ENCODE measurements at regions not wholly inside any gene's neighbourhood (a gene's known extent, or its start where the extent isn't known, plus 50 kb on each side); places are given as distances from the start of the nearest gene placed in this dataset.

- Histone ChIP-seq H3K4me1 (ENCODE audit: control insufficient read depth in 1 of 2, insufficient read depth in 2 of 2, low read length in 2 of 2) (no peaks in the 10 kb centered on the region), H3K79me1 (ENCODE audit: low read length) (no peaks in the 10 kb centered on the region), H3K14ac (ENCODE audit: low read length) (no peak overlapping the region), H3K9ac (ENCODE audit: low read length) (no peak overlapping the region), H3K23ac (ENCODE audit: low read length) (no peak overlapping the region), H3K4me2 (ENCODE audit: low read length) (no peak overlapping the region), H2BK5ac (ENCODE audit: low read depth, low read length, poor library complexity) (no peak overlapping the region), H3K9me3 (ENCODE audit: insufficient read depth, low read depth, low read length) (no peaks in the 10 kb centered on the region), H3K4ac (ENCODE audit: low read depth, low read length) (no peak overlapping the region), H3K18ac (ENCODE audit: low read length) (no peak overlapping the region), H2AFZ (ENCODE audit: insufficient read depth, low read length, poor library complexity) (no peak overlapping the region), H2BK12ac (ENCODE audit: low read length) (no peak overlapping the region), H4K12ac (ENCODE audit: low read depth, low read length) (no peak overlapping the region), H3K36me3 (ENCODE audit: control insufficient read depth in 1 of 2, insufficient read depth in 2 of 2, low read length in 2 of 2) (no peaks in the 10 kb centered on the region), H3K27ac (ENCODE audit: low read depth, low read length) (no peak overlapping the region), H3K4me3 (ENCODE audit: low read depth, low read length) (no peak overlapping the region), H2AK5ac (ENCODE audit: low read length) (no peak overlapping the region), H3K27me3 (ENCODE audit: insufficient read depth, low read length) (no peaks in the 10 kb centered on the region), H3K79me2 (ENCODE audit: control insufficient read depth, insufficient read depth, low read length, poor library complexity) (no peaks in the 10 kb centered on the region), H4K91ac (ENCODE audit: low read depth, low read length) (no peak overlapping the region), H4K8ac (ENCODE audit: low read depth, low read length) (no peak overlapping the region), H2BK120ac (ENCODE audit: insufficient read depth, low read length, poor library complexity) (no peak overlapping the region)
- DNase-seq: no peak
- WGBS (ENCODE audit: extremely low coverage, insufficient coverage, insufficient read length): no CpG with 5 or more reads among the region's 2 CpGs
These were observed 493.1 kb downstream of the NOVA1 start for GRCh38 chr14:26104717-26105116.

- Histone ChIP-seq H3K4ac (ENCODE audit: low read depth, low read length) (no peak overlapping the region), H2AK5ac (ENCODE audit: low read length) (no peak overlapping the region), H2BK5ac (ENCODE audit: low read depth, low read length, poor library complexity) (no peak overlapping the region), H3K79me2 (ENCODE audit: control insufficient read depth, insufficient read depth, low read length, poor library complexity) (no peaks in the 10 kb centered on the region), H4K12ac (ENCODE audit: low read depth, low read length) (no peak overlapping the region), H3K36me3 (ENCODE audit: control insufficient read depth in 1 of 2, insufficient read depth in 2 of 2, low read length in 2 of 2) (no peaks in the 10 kb centered on the region), H2AFZ (ENCODE audit: insufficient read depth, low read length, poor library complexity) (no peak overlapping the region), H2BK12ac (ENCODE audit: low read length) (no peak overlapping the region), H2BK120ac (ENCODE audit: insufficient read depth, low read length, poor library complexity) (no peak overlapping the region), H4K8ac (ENCODE audit: low read depth, low read length) (no peak overlapping the region), H3K79me1 (ENCODE audit: low read length) (no peaks in the 10 kb centered on the region), H3K18ac (ENCODE audit: low read length) (no peak overlapping the region), H3K9me3 (ENCODE audit: insufficient read depth, low read depth, low read length) (no peaks in the 10 kb centered on the region), H3K4me2 (ENCODE audit: low read length) (no peak overlapping the region), H4K91ac (ENCODE audit: low read depth, low read length) (no peak overlapping the region), H3K27me3 (ENCODE audit: insufficient read depth, low read length) (no peaks in the 10 kb centered on the region), H3K4me1 (ENCODE audit: control insufficient read depth in 1 of 2, insufficient read depth in 2 of 2, low read length in 2 of 2) (no peaks in the 10 kb centered on the region), H3K9ac (ENCODE audit: low read length) (no peak overlapping the region), H3K27ac (ENCODE audit: low read depth, low read length) (no peak overlapping the region), H3K23ac (ENCODE audit: low read length) (no peak overlapping the region), H3K4me3 (ENCODE audit: low read depth, low read length) (no peak overlapping the region), H3K14ac (ENCODE audit: low read length) (no peak overlapping the region)
- no CpG with 5 or more reads among the region's 4 CpGs for WGBS (ENCODE audit: extremely low coverage, insufficient coverage, insufficient read length)
- DNase-seq: no peak
These were observed 500.0 kb downstream of the NOVA1 start for GRCh38 chr14:26097852-26098251.

GRCh38 chr14:26088275-26088674 lies 509.6 kb downstream of the NOVA1 start:
- H2BK12ac ChIP-seq (ENCODE audit: low read length): no peak overlapping the region
- DNase-seq: no peak
- H3K79me2 ChIP-seq (ENCODE audit: control insufficient read depth, insufficient read depth, low read length, poor library complexity): no peaks in the 10 kb centered on the region
- no peak overlapping the region for H3K4me3 ChIP-seq (ENCODE audit: low read depth, low read length)
- H3K4me2 ChIP-seq (ENCODE audit: low read length): no peak overlapping the region
- no peak overlapping the region for H4K91ac ChIP-seq (ENCODE audit: low read depth, low read length)
- H2BK120ac ChIP-seq (ENCODE audit: insufficient read depth, low read length, poor library complexity): no peak overlapping the region
- H3K27me3 ChIP-seq (ENCODE audit: insufficient read depth, low read length): no peaks in the 10 kb centered on the region
- no peak overlapping the region for H3K4ac ChIP-seq (ENCODE audit: low read depth, low read length)
- no peaks in the 10 kb centered on the region for H3K9me3 ChIP-seq (ENCODE audit: insufficient read depth, low read depth, low read length)
- H3K18ac ChIP-seq (ENCODE audit: low read length): no peak overlapping the region
- H2BK5ac ChIP-seq (ENCODE audit: low read depth, low read length, poor library complexity): no peak overlapping the region
- H3K27ac ChIP-seq (ENCODE audit: low read depth, low read length): no peak overlapping the region
- H3K14ac ChIP-seq (ENCODE audit: low read length): no peak overlapping the region
- no peak overlapping the region for H3K23ac ChIP-seq (ENCODE audit: low read length)
- H4K12ac ChIP-seq (ENCODE audit: low read depth, low read length): no peak overlapping the region
- no peaks in the 10 kb centered on the region for H3K4me1 ChIP-seq (ENCODE audit: control insufficient read depth in 1 of 2, insufficient read depth in 2 of 2, low read length in 2 of 2)
- no peak overlapping the region for H3K9ac ChIP-seq (ENCODE audit: low read length)
- no peak overlapping the region for H2AK5ac ChIP-seq (ENCODE audit: low read length)
- WGBS (ENCODE audit: extremely low coverage, insufficient coverage, insufficient read length): no CpG with 5 or more reads among the region's 2 CpGs
- no peaks in the 10 kb centered on the region for H3K79me1 ChIP-seq (ENCODE audit: low read length)
- no peaks in the 10 kb centered on the region for H3K36me3 ChIP-seq (ENCODE audit: control insufficient read depth in 1 of 2, insufficient read depth in 2 of 2, low read length in 2 of 2)
- no peak overlapping the region for H2AFZ ChIP-seq (ENCODE audit: insufficient read depth, low read length, poor library complexity)
- no peak overlapping the region for H4K8ac ChIP-seq (ENCODE audit: low read depth, low read length)

- no peak for DNase-seq
- Histone ChIP-seq H2BK12ac (ENCODE audit: low read length) (no peak overlapping the region), H3K18ac (ENCODE audit: low read length) (no peak overlapping the region), H2BK5ac (ENCODE audit: low read depth, low read length, poor library complexity) (no peak overlapping the region), H2BK120ac (ENCODE audit: insufficient read depth, low read length, poor library complexity) (no peak overlapping the region), H3K79me2 (ENCODE audit: control insufficient read depth, insufficient read depth, low read length, poor library complexity) (no peaks in the 10 kb centered on the region), H4K8ac (ENCODE audit: low read depth, low read length) (no peak overlapping the region), H2AK5ac (ENCODE audit: low read length) (no peak overlapping the region), H3K27me3 (ENCODE audit: insufficient read depth, low read length) (no peaks in the 10 kb centered on the region), H3K4me1 (ENCODE audit: control insufficient read depth in 1 of 2, insufficient read depth in 2 of 2, low read length in 2 of 2) (no peaks in the 10 kb centered on the region), H4K12ac (ENCODE audit: low read depth, low read length) (no peak overlapping the region), H3K4me2 (ENCODE audit: low read length) (no peak overlapping the region), H2AFZ (ENCODE audit: insufficient read depth, low read length, poor library complexity) (no peak overlapping the region), H3K79me1 (ENCODE audit: low read length) (no peaks in the 10 kb centered on the region), H3K36me3 (ENCODE audit: control insufficient read depth in 1 of 2, insufficient read depth in 2 of 2, low read length in 2 of 2) (no peaks in the 10 kb centered on the region), H3K27ac (ENCODE audit: low read depth, low read length) (no peak overlapping the region), H3K9me3 (ENCODE audit: insufficient read depth, low read depth, low read length) (no peaks in the 10 kb centered on the region), H4K91ac (ENCODE audit: low read depth, low read length) (no peak overlapping the region), H3K9ac (ENCODE audit: low read length) (no peak overlapping the region), H3K23ac (ENCODE audit: low read length) (no peak overlapping the region), H3K14ac (ENCODE audit: low read length) (no peak overlapping the region), H3K4me3 (ENCODE audit: low read depth, low read length) (no peak overlapping the region), H3K4ac (ENCODE audit: low read depth, low read length) (no peak overlapping the region)
- WGBS (ENCODE audit: extremely low coverage, insufficient coverage, insufficient read length): no CpG with 5 or more reads among the region's 10 CpGs
These were observed 516.8 kb downstream of the NOVA1 start for GRCh38 chr14:26081043-26081442.
